ENCODE measurements at regions not wholly inside any gene's neighbourhood (a gene's known extent, or its start where the extent isn't known, plus 50 kb on each side); places are given as distances from the start of the nearest gene placed in this dataset.

DNA sequence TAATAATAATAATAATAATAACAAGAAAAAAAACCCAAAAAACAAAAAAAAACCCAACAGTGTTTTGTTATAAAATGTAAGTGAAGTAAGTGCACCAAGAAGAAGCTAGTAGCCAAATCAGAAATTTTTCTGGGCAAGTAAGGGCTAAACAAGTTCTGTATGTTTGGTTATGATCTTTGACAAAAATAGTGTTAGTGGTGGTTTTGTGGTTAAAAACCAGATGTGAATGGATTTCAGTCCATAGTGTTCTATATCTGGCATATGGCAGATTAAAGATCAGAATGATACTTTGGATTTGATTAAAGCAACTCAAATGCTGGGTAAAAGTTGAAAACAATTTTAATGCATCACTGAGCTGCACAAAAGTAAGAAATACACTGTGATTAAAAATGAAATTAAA lies 116.5 kb upstream of the NDST4 start:
- Histone ChIP-seq H3K9me2 (no peaks in the 10 kb centered on the region), H3K4me2 (no peak overlapping the region), H3K27ac (ENCODE audit: low read depth in 2 of 2, low read length in 1 of 2) (no peak overlapping the region), H3K79me2 (ENCODE audit: insufficient read depth) (no peaks in the 10 kb centered on the region), H3K4me1 (ENCODE audit: control insufficient read depth in 1 of 2, insufficient read depth in 2 of 2, low read depth in 1 of 2, low read length in 1 of 2) (peaks cover 0 to 5% of the 10 kb centered on the region in 2 experiments; a peak in 1 of 4 replicates), H3K9ac (no peak overlapping the region), H4K20me1 (ENCODE audit: insufficient read depth) (no peaks in the 10 kb centered on the region), H3F3A (replicated peaks; ENCODE audit: insufficient read depth) (no peaks in the 10 kb centered on the region), H3K36me3 (replicated peaks in 1 of 2; ENCODE audit: control insufficient read depth in 1 of 2, insufficient read depth in 2 of 2, low read length in 1 of 2) (no peaks in the 10 kb centered on the region), H3K9me3 (no peaks in the 10 kb centered on the region), H3K4me3 (ENCODE audit: low read depth in 2 of 2, low read length in 1 of 2) (no peak overlapping the region), H2AFZ (ENCODE audit: low read depth) (no peak overlapping the region), H3K27me3 (ENCODE audit: insufficient read depth) (no peaks in the 10 kb centered on the region)
- ChIA-PET CTCF (interaction anchor here (0.9 kb wide), 1 partner anchor 307 kb away, joined by 3 read pairs; no protein-coding TSS in a partner anchor), POLR2A (no interaction called here)
- DNase-seq: no peak
- TF ChIP-seq, protein P1, sequence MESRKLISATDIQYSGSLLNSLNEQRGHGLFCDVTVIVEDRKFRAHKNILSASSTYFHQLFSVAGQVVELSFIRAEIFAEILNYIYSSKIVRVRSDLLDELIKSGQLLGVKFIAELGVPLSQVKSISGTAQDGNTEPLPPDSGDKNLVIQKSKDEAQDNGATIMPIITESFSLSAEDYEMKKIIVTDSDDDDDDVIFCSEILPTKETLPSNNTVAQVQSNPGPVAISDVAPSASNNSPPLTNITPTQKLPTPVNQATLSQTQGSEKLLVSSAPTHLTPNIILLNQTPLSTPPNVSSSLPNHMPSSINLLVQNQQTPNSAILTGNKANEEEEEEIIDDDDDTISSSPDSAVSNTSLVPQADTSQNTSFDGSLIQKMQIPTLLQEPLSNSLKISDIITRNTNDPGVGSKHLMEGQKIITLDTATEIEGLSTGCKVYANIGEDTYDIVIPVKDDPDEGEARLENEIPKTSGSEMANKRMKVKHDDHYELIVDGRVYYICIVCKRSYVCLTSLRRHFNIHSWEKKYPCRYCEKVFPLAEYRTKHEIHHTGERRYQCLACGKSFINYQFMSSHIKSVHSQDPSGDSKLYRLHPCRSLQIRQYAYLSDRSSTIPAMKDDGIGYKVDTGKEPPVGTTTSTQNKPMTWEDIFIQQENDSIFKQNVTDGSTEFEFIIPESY (IDR thresholded peaks at IDR 0.05; ENCODE audit: borderline replicate concordance, low read depth): no peak
- TF ChIP-seq FOXM1 (IDR thresholded peaks at IDR 0.05; ENCODE audit: low read depth) (no peak), EP300 (IDR thresholded peaks at IDR 0.05; ENCODE audit: borderline replicate concordance in 1 of 2, low read depth in 1 of 2, low read length in 1 of 2) (no peak), FOXJ3 (CRISPR knock-in tag; IDR thresholded peaks at IDR 0.05) (no peak), NRF1 (IDR thresholded peaks at IDR 0.05; ENCODE audit: low read depth, low read length) (no peak), RFX5 (IDR thresholded peaks at IDR 0.05; ENCODE audit: low read length) (no peak), RAD21 (IDR thresholded peaks at IDR 0.05; ENCODE audit: low read length) (no peak), YY1 (IDR thresholded peaks at IDR 0.05; ENCODE audit: low read depth) (no peak), MXI1 (IDR thresholded peaks at IDR 0.05; ENCODE audit: low read depth, low read length) (no peak), POLR2AphosphoS5 (IDR thresholded peaks at IDR 0.05; ENCODE audit: low read depth, low read length) (no peak), TEAD4 (IDR thresholded peaks at IDR 0.05; ENCODE audit: borderline replicate concordance, insufficient read depth) (no peak), GABPA (IDR thresholded peaks at IDR 0.05; ENCODE audit: low read depth) (no peak)
- TF ChIP-seq, protein P2, sequence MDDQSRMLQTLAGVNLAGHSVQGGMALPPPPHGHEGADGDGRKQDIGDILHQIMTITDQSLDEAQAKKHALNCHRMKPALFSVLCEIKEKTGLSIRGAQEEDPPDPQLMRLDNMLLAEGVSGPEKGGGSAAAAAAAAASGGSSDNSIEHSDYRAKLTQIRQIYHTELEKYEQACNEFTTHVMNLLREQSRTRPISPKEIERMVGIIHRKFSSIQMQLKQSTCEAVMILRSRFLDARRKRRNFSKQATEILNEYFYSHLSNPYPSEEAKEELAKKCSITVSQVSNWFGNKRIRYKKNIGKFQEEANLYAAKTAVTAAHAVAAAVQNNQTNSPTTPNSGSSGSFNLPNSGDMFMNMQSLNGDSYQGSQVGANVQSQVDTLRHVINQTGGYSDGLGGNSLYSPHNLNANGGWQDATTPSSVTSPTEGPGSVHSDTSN (IDR thresholded peaks at IDR 0.05): no peak
- TF ChIP-seq, protein P3, sequence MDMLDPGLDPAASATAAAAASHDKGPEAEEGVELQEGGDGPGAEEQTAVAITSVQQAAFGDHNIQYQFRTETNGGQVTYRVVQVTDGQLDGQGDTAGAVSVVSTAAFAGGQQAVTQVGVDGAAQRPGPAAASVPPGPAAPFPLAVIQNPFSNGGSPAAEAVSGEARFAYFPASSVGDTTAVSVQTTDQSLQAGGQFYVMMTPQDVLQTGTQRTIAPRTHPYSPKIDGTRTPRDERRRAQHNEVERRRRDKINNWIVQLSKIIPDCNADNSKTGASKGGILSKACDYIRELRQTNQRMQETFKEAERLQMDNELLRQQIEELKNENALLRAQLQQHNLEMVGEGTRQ (IDR thresholded peaks at IDR 0.05; ENCODE audit: borderline replicate concordance, low read depth, low read length): no peak
- TF ChIP-seq, protein P4, sequence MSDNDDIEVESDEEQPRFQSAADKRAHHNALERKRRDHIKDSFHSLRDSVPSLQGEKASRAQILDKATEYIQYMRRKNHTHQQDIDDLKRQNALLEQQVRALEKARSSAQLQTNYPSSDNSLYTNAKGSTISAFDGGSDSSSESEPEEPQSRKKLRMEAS (IDR thresholded peaks at IDR 0.05; ENCODE audit: low read depth): no peak
- TF ChIP-seq, protein P5, sequence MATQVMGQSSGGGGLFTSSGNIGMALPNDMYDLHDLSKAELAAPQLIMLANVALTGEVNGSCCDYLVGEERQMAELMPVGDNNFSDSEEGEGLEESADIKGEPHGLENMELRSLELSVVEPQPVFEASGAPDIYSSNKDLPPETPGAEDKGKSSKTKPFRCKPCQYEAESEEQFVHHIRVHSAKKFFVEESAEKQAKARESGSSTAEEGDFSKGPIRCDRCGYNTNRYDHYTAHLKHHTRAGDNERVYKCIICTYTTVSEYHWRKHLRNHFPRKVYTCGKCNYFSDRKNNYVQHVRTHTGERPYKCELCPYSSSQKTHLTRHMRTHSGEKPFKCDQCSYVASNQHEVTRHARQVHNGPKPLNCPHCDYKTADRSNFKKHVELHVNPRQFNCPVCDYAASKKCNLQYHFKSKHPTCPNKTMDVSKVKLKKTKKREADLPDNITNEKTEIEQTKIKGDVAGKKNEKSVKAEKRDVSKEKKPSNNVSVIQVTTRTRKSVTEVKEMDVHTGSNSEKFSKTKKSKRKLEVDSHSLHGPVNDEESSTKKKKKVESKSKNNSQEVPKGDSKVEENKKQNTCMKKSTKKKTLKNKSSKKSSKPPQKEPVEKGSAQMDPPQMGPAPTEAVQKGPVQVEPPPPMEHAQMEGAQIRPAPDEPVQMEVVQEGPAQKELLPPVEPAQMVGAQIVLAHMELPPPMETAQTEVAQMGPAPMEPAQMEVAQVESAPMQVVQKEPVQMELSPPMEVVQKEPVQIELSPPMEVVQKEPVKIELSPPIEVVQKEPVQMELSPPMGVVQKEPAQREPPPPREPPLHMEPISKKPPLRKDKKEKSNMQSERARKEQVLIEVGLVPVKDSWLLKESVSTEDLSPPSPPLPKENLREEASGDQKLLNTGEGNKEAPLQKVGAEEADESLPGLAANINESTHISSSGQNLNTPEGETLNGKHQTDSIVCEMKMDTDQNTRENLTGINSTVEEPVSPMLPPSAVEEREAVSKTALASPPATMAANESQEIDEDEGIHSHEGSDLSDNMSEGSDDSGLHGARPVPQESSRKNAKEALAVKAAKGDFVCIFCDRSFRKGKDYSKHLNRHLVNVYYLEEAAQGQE (IDR thresholded peaks at IDR 0.05; ENCODE audit: low read depth, low read length): no peak
